HepG2 (cell line): ENCODE measurements at regions not wholly inside any gene's neighbourhood (a gene's known extent, or its start where the extent isn't known, plus 50 kb on each side); places are given as distances from the start of the nearest gene placed in this dataset.

ENCODE experiments used
- ATAC-seq: fragments of 200-7000 bp; cut with Tn5 transposase; 3 replicates; pipeline ENCODE4 v1.9.1; 2020; ENCODE audit warnings: mild to moderate bottlenecking, moderate library complexity
- BruUV-seq: library from RNA; stranded (reverse); fragments of 400-500 nt; replicated peaks from 2 replicates; lab custom pipeline; 2021; lab: Mats Ljungman, UMichigan
- CTCF ChIA-PET: fragments of 300-600 bp; formaldehyde crosslinking; extraction: SDS; loops from one replicate; lab custom pipeline; 2021; ENCODE audit warnings: low total read pairs, inconsistent platforms, low intra/inter-chr PET ratio; lab: Yijun Ruan, JAX
- POLR2A ChIA-PET: fragments of 350-600 bp; sonication (Branson Sonifier 250); formaldehyde crosslinking; loops from one replicate; lab custom pipeline; 2020; ENCODE audit warnings: antibody characterized with exemption, inconsistent platforms; lab: Yijun Ruan, JAX
- DNase-seq: peaks from one replicate; pipeline ENCODE4 v3.0.0-alpha.2; 2015; ENCODE audit warnings: low spot score
- FAIRE-seq: peaks from 3 replicates; lab custom pipeline; 2011; peaks lifted over from hg19 to GRCh38; lab: Jason Lieb, UNC
- H2AFZ ChIP-seq: one replicate; pipeline ENCODE4 v1.6.1; 2011; ENCODE audit warnings: low read length, inconsistent platforms
- H3K27ac ChIP-seq: fragments of 300-600 bp; 3 replicates; pipeline ENCODE4 v1.8.0; 2011; ENCODE audit warnings: mixed run types, mild to moderate bottlenecking, mixed read lengths, low read length, inconsistent platforms; ENCODE audit not compliant: insufficient read depth; ENCODE audit errors: extremely low read length
- H3K27me3 ChIP-seq, 2 experiments: fragments of 200-600 bp in 1 of 2; 2 replicates in 1 of 2; 3 replicates in 1 of 2; pipeline versions ENCODE4 v1.6.0 to v1.8.0; 2011; ENCODE audit warnings: low read length in 2 of 2, mild to moderate bottlenecking in 2 of 2, moderate library complexity in 2 of 2, inconsistent platforms in 1 of 2; ENCODE audit not compliant: insufficient read depth in 2 of 2, control insufficient read depth in 1 of 2
- H3K36me3 ChIP-seq, 2 experiments: fragments of 200-600 bp in 1 of 2; replicated peaks in 1 of 2; 2 replicates in 1 of 2; 3 replicates in 1 of 2; pipeline versions ENCODE4 v1.5.1 to v1.8.0; 2011; ENCODE audit warnings: low read length in 2 of 2, inconsistent platforms in 1 of 2; ENCODE audit not compliant: insufficient read depth in 2 of 2, control insufficient read depth in 1 of 2
- H3K4me1 ChIP-seq: 2 replicates; pipeline ENCODE4 v1.5.1; 2012; ENCODE audit warnings: low read length, inconsistent platforms; ENCODE audit not compliant: insufficient read depth
- H3K4me2 ChIP-seq: 2 replicates; pipeline ENCODE4 v1.6.0; 2011; ENCODE audit warnings: low read depth, low read length, inconsistent platforms
- H3K4me3 ChIP-seq, 3 experiments: fragments of 200-600 bp in 1 of 3; sonication (generic), shearing (Covaris generic) in 1 of 3; replicated peaks in 1 of 3; 2 replicates each; pipeline ENCODE4 v1.5.1; 2011 to 2016; ENCODE audit warnings: low read length in 3 of 3, inconsistent platforms in 2 of 3, low read depth in 2 of 3, mild to moderate bottlenecking in 2 of 3, control low read depth in 1 of 3, mixed read lengths in 1 of 3; ENCODE audit not compliant: insufficient read depth in 1 of 3
- H3K79me2 ChIP-seq: one replicate; pipeline ENCODE4 v1.6.1; 2011; ENCODE audit warnings: low read length, inconsistent platforms; ENCODE audit not compliant: insufficient read depth
- H3K9ac ChIP-seq: 2 replicates; pipeline ENCODE4 v1.6.0; 2011; ENCODE audit warnings: mild to moderate bottlenecking, low read depth, low read length, inconsistent platforms; ENCODE audit not compliant: insufficient read depth
- H3K9me3 ChIP-seq: 2 replicates; pipeline ENCODE4 v1.5.1; 2012; ENCODE audit warnings: mild to moderate bottlenecking, low read length
- H4K20me1 ChIP-seq: 2 replicates; pipeline ENCODE4 v1.6.0; 2011; ENCODE audit warnings: inconsistent platforms, mild to moderate bottlenecking, low read length, moderate library complexity; ENCODE audit not compliant: insufficient read depth
- FOXP4 ChIP-seq: sonication (generic); formaldehyde crosslinking; IDR thresholded peaks from 2 replicates; pipeline ENCODE4 v1.4.0; 2020; ENCODE audit warnings: missing genetic modification reagents
- HOXA7 ChIP-seq: sonication (generic); formaldehyde crosslinking; IDR thresholded peaks from 2 replicates; pipeline ENCODE4 v1.8.1; 2022; ENCODE audit warnings: mild to moderate bottlenecking, missing genetic modification reagents, moderate library complexity
- MAFF ChIP-seq: IDR thresholded peaks from 2 replicates; pipeline ENCODE4 v1.6.1; 2011; ENCODE audit warnings: low read depth, low read length, improper control_type of control experiment
- MAFK ChIP-seq, 2 experiments: IDR thresholded peaks in 1 of 2; conservative IDR thresholded peaks in 1 of 2; 2 replicates each; pipeline ENCODE4 v1.6.1; 2011; ENCODE audit warnings: improper control_type of control experiment in 2 of 2, low read length in 2 of 2
- ONECUT2 ChIP-seq: sonication (generic); formaldehyde crosslinking; IDR thresholded peaks from 2 replicates; pipeline ENCODE4 v1.4.0; 2020; ENCODE audit warnings: missing genetic modification reagents
- REPIN1 ChIP-seq: sonication (generic); formaldehyde crosslinking; IDR thresholded peaks from 2 replicates; pipeline ENCODE4 v1.8.0; 2022; ENCODE audit warnings: missing genetic modification reagents, low read depth, mild to moderate bottlenecking, borderline replicate concordance
- SP140L ChIP-seq: sonication (generic); formaldehyde crosslinking; IDR thresholded peaks from 2 replicates; pipeline ENCODE4 v1.4.0; 2020; ENCODE audit warnings: missing genetic modification reagents, borderline replicate concordance
- ZBTB7A ChIP-seq: sonication (generic); formaldehyde crosslinking; IDR thresholded peaks from 2 replicates; pipeline ENCODE4 v1.8.0; 2022; ENCODE audit warnings: mild to moderate bottlenecking, missing genetic modification reagents
- ZNF34 ChIP-seq: sonication (generic); formaldehyde crosslinking; IDR thresholded peaks from 2 replicates; pipeline ENCODE4 v1.4.0; 2020; ENCODE audit warnings: mild to moderate bottlenecking, missing genetic modification reagents, borderline replicate concordance
- ZNF652 ChIP-seq: IDR thresholded peaks from 2 replicates; pipeline ENCODE4 v1.6.1; 2016; ENCODE audit warnings: low read depth, borderline replicate concordance
- ZNF75D ChIP-seq: sonication (generic); formaldehyde crosslinking; IDR thresholded peaks from 2 replicates; pipeline ENCODE4 v1.8.1; 2023; ENCODE audit warnings: missing genetic modification reagents, mild to moderate bottlenecking, borderline replicate concordance
- whole genome bisulfite sequencing: methylation state at CpG from one replicate; pipeline ENCODE4 v1.1.6; 2017; ENCODE audit warnings: low lambda C conversion rate; 5-methylcytosine and 5-hydroxymethylcytosine counted together
- in situ Hi-C: cut with HindIII; loops from 2 replicates; pipeline ENCODE4 v1.10.0; 2017; ENCODE audit warnings: low pct_unique_long_range_greater_than_20kb; ENCODE audit not compliant: extremely low pct_ligation_motif_present
- intact Hi-C: fragments of 100-400 bp; cut with micrococcal nuclease; formaldehyde crosslinking; loops from one replicate; pipeline ENCODE4 v1.10.0; 2022; ENCODE audit not compliant: unreplicated experiment

GRCh38 chr13:80132741-80133601, 208.0 kb downstream of the SPRY2 start (continued):
- peak; percentile 84 to 92 for TF ChIP-seq MAFK (conservative IDR thresholded peaks at IDR 0.05 in 1 of 2, IDR thresholded peaks at IDR 0.05 in 1 of 2; ENCODE audit: low read length in 2 of 2)

- ChIA-PET CTCF (no interaction called here), POLR2A (no interaction called here)
- Histone ChIP-seq H3K9me3 (no peaks in the 10 kb centered on the region), H3K9ac (no peak overlapping the region), H2AFZ (no peak overlapping the region), H3K4me1 (no peaks in the 10 kb centered on the region), H3K79me2 (no peaks in the 10 kb centered on the region), H4K20me1 (no peaks in the 10 kb centered on the region), H3K36me3 (no peaks in the 10 kb centered on the region), H3K4me3 (no peak overlapping the region)
- DNase-seq (no peak), ATAC-seq (no peak)
- no TSS peak for BruUV-seq
- intact Hi-C loops, result no loop called here
- TF ChIP-seq SP140L (CRISPR knock-in tag), result no peak
- peak; percentile 80 for TF ChIP-seq ZNF652
- TF ChIP-seq, all 625 proteins: peak for 1
- under 1% methylated on average over 4 of the region's 4 CpGs for WGBS
- Histone ChIP-seq H3K27me3 (no peaks in the 10 kb centered on the region), H3K27ac (no peak overlapping the region), H3K4me2 (no peak overlapping the region)
- no peak for FAIRE-seq
- in situ Hi-C loops, result no loop called here
Observed at GRCh38 chr13:80131204-80131603, 209.7 kb downstream of the SPRY2 start.

GRCh38 chr13:80126389-80127068, 214.4 kb downstream of the SPRY2 start:
- Histone ChIP-seq H3K4me1 (no peaks in the 10 kb centered on the region), H3K4me3 (no peak overlapping the region), H3K27me3 (no peaks in the 10 kb centered on the region), H3K27ac (no peak overlapping the region), H3K9ac (no peak overlapping the region), H3K36me3 (no peaks in the 10 kb centered on the region), H3K79me2 (no peaks in the 10 kb centered on the region), H3K9me3 (no peaks in the 10 kb centered on the region), H2AFZ (no peak overlapping the region), H3K4me2 (no peak overlapping the region), H4K20me1 (no peaks in the 10 kb centered on the region)
- FAIRE-seq (no peak), ATAC-seq (no peak), DNase-seq (no peak)
- ChIA-PET POLR2A (no interaction called here), CTCF (interaction anchor here (0.6 kb wide), 1 partner anchor 1454 kb away, joined by 3 read pairs; no protein-coding TSS in a partner anchor)
- no TSS peak for BruUV-seq
- TF ChIP-seq ONECUT2 (no peak), HOXA7 (CRISPR knock-in tag) (no peak), REPIN1 (CRISPR knock-in tag) (no peak), FOXP4 (CRISPR knock-in tag) (no peak), MAFF (peak; percentile 86), ZBTB7A (CRISPR knock-in tag) (no peak), MAFK (conservative IDR thresholded peaks at IDR 0.05 in 1 of 2, IDR thresholded peaks at IDR 0.05 in 1 of 2; ENCODE audit: low read length in 2 of 2) (peak; percentile 73 to 92), ZNF75D (CRISPR knock-in tag) (no peak), ZNF34 (CRISPR knock-in tag) (no peak)
- 0% methylated on average over 1 of the region's 1 CpG for WGBS
- intact Hi-C loops, result no loop called here
- in situ Hi-C loops, result no loop called here
